ENCODE measurements at regions not wholly inside any gene's neighbourhood (a gene's known extent, or its start where the extent isn't known, plus 50 kb on each side); places are given as distances from the start of the nearest gene placed in this dataset.

DNA sequence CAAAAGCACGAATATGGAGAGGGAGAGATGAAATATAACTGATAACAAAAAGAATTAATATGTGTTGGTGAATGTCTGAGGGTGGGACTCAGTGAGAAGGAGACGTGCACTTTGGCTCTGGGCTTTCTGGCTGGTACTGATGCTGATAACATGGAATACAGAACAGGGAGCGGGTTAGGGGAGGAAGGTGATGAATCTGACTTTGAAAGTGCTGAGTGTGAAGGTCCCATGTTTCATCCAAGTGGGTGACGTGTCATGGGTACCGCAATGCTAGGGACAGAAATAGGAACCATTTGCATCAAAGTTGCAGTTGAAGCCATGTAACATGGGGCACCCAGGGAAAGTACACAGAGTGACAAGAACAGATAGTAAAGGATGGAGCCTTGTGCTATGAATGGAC lies 236.6 kb upstream of the MYO3A start:
- no peak for DNase-seq (ENCODE audit: extremely low spot score in 2 of 2)
- Histone ChIP-seq H3K4me1 (no peaks in the 10 kb centered on the region), H3K27ac (no peak overlapping the region), H3K4me3 (no peak overlapping the region), H3K9me3 (no peaks in the 10 kb centered on the region), H3K36me3 (no peaks in the 10 kb centered on the region), H3K27me3 (no peaks in the 10 kb centered on the region)
- intact Hi-C loops (cut with DNase I): no loop called here
- TF ChIP-seq, protein P1, sequence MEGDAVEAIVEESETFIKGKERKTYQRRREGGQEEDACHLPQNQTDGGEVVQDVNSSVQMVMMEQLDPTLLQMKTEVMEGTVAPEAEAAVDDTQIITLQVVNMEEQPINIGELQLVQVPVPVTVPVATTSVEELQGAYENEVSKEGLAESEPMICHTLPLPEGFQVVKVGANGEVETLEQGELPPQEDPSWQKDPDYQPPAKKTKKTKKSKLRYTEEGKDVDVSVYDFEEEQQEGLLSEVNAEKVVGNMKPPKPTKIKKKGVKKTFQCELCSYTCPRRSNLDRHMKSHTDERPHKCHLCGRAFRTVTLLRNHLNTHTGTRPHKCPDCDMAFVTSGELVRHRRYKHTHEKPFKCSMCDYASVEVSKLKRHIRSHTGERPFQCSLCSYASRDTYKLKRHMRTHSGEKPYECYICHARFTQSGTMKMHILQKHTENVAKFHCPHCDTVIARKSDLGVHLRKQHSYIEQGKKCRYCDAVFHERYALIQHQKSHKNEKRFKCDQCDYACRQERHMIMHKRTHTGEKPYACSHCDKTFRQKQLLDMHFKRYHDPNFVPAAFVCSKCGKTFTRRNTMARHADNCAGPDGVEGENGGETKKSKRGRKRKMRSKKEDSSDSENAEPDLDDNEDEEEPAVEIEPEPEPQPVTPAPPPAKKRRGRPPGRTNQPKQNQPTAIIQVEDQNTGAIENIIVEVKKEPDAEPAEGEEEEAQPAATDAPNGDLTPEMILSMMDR (IDR thresholded peaks at IDR 0.05): no peak
- TF ChIP-seq POLR2A (IDR thresholded peaks at IDR 0.05) (no peak), POLR2AphosphoS5 (IDR thresholded peaks at IDR 0.05; ENCODE audit: insufficient read depth in 1 of 2, low read depth in 1 of 2) (no peak)

DNA sequence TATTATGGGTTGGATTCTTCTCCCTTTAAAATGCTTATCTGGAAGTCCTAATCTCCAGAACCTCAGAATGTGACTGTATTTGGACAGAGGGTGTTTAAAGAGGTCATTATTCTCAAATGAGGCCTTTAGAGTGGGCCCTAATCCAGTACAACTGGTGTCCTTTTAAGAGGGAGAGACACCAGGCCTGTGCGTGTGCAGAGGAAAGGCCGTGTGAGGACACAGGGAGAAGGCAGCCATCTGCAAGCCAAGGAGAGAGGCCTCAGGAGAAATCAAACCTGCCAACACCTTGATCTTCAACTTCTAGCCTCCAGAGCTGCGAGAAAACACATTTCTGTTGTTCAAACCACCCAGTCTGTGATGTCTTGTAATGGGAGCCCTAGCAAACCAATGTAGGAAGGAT lies 235.4 kb upstream of the MYO3A start:
- H3K27ac ChIP-seq: no peak overlapping the region
- TF ChIP-seq, protein P1 (IDR thresholded peaks at IDR 0.05): no peak
- TF ChIP-seq POLR2AphosphoS5 (IDR thresholded peaks at IDR 0.05; ENCODE audit: insufficient read depth in 1 of 2, low read depth in 1 of 2) (no peak), POLR2A (IDR thresholded peaks at IDR 0.05) (no peak)
- no peaks in the 10 kb centered on the region for H3K27me3 ChIP-seq
- H3K4me3 ChIP-seq: no peak overlapping the region
- DNase-seq (ENCODE audit: extremely low spot score in 2 of 2): no peak
- H3K36me3 ChIP-seq: no peaks in the 10 kb centered on the region
- no peaks in the 10 kb centered on the region for H3K4me1 ChIP-seq
- no peaks in the 10 kb centered on the region for H3K9me3 ChIP-seq
- intact Hi-C loops (cut with DNase I): no loop called here

DNA sequence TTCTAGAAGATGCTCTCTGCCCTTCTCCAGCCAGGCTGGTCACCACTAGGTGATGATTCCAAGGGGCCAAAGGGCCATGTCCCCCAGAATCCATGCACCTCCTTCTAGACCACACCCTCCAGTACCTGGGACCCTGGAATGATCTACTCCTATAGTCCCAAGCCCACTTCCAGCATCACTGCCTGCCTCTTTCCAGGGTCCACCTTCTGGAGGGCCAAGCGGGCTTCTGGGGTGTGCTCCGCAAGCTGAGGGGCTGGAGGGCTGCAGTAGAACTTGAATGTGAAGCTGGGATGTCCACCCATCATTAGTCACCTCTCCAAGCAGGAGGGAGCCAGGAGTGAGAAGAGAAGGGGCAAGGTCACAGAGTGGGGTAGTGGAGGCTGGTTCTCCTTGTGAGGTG lies 234.4 kb upstream of the MYO3A start:
- Histone ChIP-seq H3K36me3 (no peaks in the 10 kb centered on the region), H3K27ac (no peak overlapping the region), H3K9me3 (no peaks in the 10 kb centered on the region), H3K4me3 (no peak overlapping the region), H3K27me3 (no peaks in the 10 kb centered on the region), H3K4me1 (no peaks in the 10 kb centered on the region)
- no peak for DNase-seq (ENCODE audit: extremely low spot score in 2 of 2)
- intact Hi-C loops (cut with DNase I): no loop called here
- TF ChIP-seq POLR2A (IDR thresholded peaks at IDR 0.05) (no peak), POLR2AphosphoS5 (IDR thresholded peaks at IDR 0.05; ENCODE audit: insufficient read depth in 1 of 2, low read depth in 1 of 2) (no peak)
- TF ChIP-seq, protein P1 (IDR thresholded peaks at IDR 0.05): no peak

DNA sequence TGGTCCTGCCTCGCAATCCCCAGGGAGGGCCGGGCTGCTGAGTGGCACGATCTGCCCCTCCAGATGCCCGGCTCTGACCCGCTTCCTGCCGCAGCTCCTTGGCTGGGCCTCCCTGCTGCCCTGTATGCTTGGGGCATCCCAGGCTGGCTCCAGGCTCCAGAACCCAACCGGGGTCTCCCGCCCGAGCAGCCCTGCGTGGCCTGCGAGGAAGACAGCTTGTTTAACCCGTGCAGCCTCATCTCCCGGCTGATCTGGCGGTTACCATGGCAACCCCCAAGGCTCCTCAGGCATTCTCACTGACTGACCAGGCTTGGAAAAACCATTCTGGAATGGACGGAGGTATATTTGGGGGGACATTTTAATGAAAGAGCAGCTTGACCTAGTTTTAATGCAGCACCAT lies 232.4 kb upstream of the MYO3A start:
- Histone ChIP-seq H3K27ac (no peak overlapping the region), H3K4me3 (no peak overlapping the region), H3K27me3 (no peaks in the 10 kb centered on the region), H3K36me3 (no peaks in the 10 kb centered on the region), H3K9me3 (no peaks in the 10 kb centered on the region), H3K4me1 (no peaks in the 10 kb centered on the region)
- no peak for DNase-seq (ENCODE audit: extremely low spot score in 2 of 2)
- intact Hi-C loops (cut with DNase I): no loop called here
- TF ChIP-seq, protein P1 (IDR thresholded peaks at IDR 0.05): no peak
- no peak for TF ChIP-seq POLR2A (IDR thresholded peaks at IDR 0.05)

DNA sequence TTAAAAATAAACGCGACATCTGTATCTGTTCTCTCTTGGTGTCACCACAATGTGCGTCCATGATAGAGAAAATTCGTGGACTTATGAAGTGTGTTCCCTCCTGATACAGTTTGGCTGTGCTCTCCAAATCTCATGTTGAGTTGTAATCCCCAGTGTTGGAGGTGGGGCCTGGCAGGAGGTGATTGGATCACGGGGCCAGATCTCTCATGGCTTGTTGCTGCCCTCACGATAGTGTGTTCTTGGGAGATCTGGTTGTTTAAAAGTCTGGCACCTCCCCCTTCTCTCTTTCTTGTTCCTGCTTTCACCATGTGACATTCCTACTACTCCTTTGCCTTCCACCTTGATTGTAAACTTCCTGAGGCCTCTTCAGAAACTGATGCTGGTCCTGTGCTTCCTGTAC lies 229.4 kb upstream of the MYO3A start:
- Histone ChIP-seq H3K27ac (no peak overlapping the region), H3K27me3 (no peaks in the 10 kb centered on the region), H3K9me3 (no peaks in the 10 kb centered on the region), H3K4me1 (no peaks in the 10 kb centered on the region), H3K4me3 (no peak overlapping the region), H3K36me3 (no peaks in the 10 kb centered on the region)
- intact Hi-C loops (cut with DNase I): no loop called here
- TF ChIP-seq POLR2AphosphoS5 (IDR thresholded peaks at IDR 0.05; ENCODE audit: insufficient read depth in 1 of 2, low read depth in 1 of 2): no peak
- TF ChIP-seq, protein P1 (IDR thresholded peaks at IDR 0.05): no peak
- no peak for DNase-seq (ENCODE audit: extremely low spot score in 2 of 2)
